WI38 (cell line): ENCODE measurements at regions not wholly inside any gene's neighbourhood (a gene's known extent, or its start where the extent isn't known, plus 50 kb on each side); places are given as distances from the start of the nearest gene placed in this dataset.

Experiments
- H3K4me3 ChIP-seq: 2 replicates; pipeline ENCODE4 v1.5.1; 2011; ENCODE audit warnings: low read depth, mild to moderate bottlenecking, control low read depth, low read length
- TF ChIP-seq, protein P1 (sequence below): IDR thresholded peaks from 2 replicates; pipeline ENCODE4 v1.5.1; 2012; ENCODE audit warnings: low read depth, mild to moderate bottlenecking, control low read depth, low read length

DNA sequence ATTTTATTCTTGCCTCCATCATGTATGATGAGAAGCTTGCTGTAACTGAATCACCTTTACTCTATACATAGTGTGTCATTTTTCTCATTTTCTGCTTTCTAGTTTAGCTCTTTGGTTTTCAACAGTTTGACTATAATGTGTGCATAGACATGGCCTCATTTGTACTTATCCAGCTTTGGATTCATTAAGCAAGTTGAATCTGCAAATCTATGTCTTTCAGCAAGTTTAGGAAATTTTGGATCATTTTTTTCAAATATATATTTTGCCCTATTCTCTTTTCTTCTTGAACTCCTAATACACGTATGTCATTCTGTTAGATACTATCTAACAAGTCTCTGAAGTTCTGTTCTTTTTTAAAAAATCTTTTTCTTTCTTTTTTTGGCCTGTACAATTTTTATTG is 57.8 kb downstream of the PRLHR start:
- H3K4me3 ChIP-seq: no peak overlapping the region
- TF ChIP-seq, protein P1, sequence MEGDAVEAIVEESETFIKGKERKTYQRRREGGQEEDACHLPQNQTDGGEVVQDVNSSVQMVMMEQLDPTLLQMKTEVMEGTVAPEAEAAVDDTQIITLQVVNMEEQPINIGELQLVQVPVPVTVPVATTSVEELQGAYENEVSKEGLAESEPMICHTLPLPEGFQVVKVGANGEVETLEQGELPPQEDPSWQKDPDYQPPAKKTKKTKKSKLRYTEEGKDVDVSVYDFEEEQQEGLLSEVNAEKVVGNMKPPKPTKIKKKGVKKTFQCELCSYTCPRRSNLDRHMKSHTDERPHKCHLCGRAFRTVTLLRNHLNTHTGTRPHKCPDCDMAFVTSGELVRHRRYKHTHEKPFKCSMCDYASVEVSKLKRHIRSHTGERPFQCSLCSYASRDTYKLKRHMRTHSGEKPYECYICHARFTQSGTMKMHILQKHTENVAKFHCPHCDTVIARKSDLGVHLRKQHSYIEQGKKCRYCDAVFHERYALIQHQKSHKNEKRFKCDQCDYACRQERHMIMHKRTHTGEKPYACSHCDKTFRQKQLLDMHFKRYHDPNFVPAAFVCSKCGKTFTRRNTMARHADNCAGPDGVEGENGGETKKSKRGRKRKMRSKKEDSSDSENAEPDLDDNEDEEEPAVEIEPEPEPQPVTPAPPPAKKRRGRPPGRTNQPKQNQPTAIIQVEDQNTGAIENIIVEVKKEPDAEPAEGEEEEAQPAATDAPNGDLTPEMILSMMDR: no peak

DNA sequence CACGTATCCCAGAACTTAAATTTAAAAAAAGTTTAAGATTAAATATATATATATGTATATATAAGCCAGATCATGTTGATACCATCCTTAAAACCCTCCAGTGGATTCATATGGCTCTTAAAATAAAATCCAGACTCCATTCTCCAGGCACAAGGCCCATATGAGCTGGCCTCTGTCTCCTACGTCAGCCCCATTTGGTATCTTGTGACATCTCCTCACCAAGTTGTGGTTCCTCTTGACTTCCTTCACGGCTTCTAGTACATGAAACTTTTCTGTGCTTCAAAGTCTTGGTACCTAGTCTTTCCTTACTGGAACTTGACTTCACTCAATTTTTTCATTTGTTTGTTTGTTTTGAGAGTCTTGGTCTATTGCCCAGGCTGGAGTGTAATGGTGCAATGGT is 61.3 kb downstream of the PRLHR start:
- TF ChIP-seq, protein P1: no peak
- H3K4me3 ChIP-seq: no peak overlapping the region

DNA sequence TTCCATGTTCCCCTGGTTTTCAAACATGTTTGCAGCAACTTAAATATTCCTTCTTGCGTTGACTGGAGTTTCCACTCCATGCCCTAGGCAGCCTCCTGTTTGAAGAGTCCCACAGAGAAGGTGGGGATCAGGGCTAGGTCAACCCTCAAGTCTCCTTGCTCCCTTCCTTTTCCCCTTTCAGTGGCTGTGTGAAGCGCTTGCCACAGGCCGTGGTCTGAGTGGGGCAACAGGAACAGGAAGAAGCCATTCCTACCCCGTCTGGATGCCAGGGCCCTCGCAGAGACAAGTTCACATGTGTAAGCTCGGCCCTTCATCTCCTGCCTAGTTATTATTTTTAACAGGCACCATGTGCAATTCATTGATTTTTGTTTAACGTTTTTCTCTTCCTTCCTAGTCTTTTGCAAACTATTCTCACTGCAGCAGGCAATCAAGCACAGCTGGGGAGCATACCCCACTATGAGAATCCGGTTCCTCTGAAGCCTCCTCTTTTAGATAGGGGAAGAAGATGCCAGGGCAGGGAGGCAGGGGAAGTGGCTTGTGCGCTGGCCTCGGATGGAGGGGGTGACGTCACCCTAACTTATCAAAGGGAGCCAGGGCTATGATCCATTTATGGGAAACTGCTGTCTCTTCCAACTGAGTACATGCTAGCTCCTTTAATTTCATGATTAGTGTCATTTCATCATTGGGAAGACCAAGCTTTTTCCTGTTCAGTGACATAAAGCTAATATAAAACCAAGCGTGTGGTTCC is 64.2 kb downstream of the PRLHR start:
- no peak overlapping the region for H3K4me3 ChIP-seq
- TF ChIP-seq, protein P1: no peak

DNA sequence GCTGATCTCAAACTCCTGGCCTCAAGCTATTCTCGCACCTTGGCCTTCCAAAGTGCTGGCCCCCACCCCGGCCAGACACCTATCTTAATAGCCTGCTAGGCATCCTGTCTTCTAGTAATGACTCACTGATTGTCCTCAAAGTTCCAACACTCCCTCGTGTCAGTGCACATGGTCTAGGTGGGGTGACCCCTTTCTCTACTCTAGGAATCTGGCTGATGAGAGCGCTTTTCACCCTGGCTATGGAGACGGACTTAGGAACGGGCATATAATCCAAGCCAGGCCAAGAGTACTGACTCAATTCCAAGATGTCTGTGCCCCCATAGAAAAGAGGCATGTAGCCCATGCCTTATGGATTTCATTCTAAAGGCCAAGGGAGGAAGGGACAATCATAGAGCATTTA is 67.0 kb downstream of the PRLHR start:
- no peak overlapping the region for H3K4me3 ChIP-seq
- TF ChIP-seq, protein P1: no peak

DNA sequence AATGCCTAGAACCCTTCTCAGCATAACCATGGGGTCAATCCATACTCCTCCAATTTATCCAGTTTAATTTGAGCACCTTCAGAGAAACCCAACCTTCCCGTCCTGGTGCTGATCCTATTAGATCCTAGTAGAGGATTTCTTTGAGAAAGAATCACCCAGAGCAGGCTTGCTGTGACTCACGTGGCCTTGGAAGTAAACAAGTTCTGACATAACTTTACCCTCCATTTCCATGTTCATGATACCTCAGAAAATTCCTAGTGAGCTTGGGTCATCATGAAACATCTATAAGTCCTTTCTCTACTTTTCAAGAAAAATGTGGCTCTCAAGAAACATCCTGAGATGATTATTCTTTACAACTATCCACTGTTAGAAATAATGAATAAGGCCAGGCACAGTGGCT is 71.7 kb downstream of the PRLHR start:
- TF ChIP-seq, protein P1: no peak
- no peak overlapping the region for H3K4me3 ChIP-seq

DNA sequence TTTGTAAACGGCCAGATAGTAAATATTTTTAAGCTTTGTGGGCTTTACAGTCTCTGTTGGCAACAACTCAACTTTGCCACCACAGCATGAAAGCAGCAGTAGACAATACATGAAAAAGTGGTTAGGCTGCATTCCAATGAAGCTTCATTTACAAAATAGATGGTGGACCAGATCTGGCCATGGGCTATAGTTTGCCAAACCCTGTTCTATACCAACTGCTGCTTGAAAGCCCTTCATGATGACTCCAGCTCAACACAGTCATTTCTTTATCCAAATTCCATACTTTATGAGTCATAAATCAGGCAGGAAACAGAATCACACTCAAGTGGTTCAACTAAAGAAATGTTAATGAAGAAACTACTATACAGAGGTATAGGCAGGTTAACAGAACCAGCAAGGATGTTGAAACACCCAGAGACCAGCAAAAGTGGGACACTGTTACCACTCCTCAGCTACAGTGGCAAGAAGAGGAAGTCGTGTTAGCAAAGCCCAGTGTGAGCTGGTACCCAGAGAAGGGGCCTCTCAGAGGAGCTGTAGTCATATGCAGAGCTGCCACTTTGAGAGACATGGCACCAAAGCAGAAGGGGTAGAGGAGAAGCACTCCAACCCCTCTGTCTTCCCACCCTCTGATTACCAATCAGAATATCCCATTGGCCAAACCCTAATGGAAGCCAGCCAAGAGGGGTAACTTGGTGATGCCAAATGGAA is 72.5 kb downstream of the PRLHR start:
- no peak overlapping the region for H3K4me3 ChIP-seq
- TF ChIP-seq, protein P1: no peak

DNA sequence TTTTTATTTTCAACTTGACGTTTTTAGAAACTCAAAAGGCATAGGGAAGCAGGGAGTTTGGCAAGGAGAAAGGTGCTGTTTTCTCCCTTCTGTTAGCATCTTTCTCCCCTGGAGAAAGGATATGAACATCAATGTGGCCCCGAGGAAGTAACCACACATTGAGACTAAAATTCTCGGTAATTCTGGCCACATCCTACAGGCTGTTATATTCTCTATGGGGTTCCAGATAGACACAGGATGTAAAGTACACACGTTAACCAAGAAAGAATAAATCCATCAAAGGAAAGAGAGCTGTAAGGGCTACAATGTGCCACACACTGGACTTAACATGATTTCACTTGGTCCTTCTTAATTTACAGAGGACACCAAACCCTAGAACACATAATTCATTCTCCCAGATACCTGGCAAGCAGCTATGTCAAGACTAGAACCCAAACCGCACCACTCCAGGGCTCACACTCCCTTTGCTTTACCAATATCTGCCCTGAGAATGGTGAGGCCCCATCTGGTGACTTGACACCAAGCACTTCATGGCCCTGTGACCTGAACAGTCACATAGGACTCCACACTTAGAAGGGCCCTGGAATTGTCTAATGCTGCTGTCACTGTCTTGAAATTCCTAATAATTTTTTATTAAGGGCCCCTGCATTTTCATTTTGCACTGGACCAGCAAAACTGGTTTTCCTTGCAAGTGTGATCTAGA is 73.9 kb downstream of the PRLHR start:
- TF ChIP-seq, protein P1: no peak
- no peak overlapping the region for H3K4me3 ChIP-seq
